ENCODE measurements at regions not wholly inside any gene's neighbourhood (a gene's known extent, or its start where the extent isn't known, plus 50 kb on each side); places are given as distances from the start of the nearest gene placed in this dataset.

DNA sequence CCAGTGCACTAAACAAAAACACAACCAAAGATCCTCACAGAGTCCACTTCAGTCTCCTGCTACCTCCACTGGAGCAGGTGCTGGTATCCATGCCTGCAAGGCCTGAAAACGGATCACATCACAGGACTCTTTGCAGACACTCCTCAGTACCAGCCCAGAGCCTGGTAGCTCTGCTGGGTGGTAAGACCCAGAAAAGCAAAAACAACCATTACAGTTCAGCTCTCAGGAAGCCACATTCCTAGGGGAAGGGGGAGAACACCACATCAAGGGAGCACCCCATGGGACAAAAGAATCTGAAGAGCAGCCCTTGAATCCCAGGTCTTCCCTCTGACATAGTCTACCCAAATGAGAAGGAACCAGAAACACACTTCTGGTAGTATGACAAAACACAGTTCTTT lies 52.5 kb upstream of the PFN2 start:
- ATAC-seq (no peak), DNase-seq (no peak)
- intact Hi-C loops (cut with micrococcal nuclease): no loop called here

DNA sequence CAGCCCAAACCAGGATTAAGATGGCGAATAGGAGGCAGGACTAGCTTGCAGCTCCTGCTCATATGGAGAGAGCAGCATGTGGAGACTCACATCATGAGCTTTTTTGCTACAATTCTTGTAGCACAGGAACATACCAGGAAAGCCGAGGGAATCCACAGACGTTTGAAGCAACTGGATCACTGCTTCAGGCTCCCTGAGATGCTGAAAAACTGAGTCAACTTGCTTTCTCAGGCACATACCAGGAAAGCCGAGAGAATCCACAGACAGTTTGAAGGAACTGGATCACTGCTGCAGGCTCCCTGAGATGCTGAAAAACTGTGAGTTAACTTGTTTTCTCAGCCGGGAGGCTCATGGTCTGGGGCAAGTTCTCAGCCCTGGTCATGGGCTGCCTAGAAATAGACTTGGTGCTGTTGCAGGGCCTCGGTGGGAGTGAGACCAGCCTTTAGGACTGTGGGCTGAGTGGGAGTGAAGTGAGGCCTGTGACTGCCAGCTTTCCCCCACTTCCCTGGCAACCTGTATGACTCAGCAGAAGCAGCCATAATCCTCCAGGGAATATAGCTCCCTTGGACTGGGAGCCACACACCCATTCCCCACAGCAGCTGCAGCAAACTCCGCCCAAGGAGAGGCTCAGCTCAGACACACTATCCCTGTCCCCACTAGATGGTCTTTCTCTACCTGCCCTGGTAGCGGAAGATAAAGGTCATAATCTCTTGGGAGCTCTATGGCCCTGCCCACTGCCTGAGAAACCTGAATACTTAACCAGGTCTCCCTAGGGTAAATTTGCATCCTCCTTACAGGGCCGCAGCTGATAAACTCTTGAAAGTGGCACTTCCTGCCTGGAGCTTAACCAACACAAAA lies 51.9 kb upstream of the PFN2 start:
- DNase-seq (no peak), ATAC-seq (no peak)
- intact Hi-C loops (cut with micrococcal nuclease): no loop called here

DNA sequence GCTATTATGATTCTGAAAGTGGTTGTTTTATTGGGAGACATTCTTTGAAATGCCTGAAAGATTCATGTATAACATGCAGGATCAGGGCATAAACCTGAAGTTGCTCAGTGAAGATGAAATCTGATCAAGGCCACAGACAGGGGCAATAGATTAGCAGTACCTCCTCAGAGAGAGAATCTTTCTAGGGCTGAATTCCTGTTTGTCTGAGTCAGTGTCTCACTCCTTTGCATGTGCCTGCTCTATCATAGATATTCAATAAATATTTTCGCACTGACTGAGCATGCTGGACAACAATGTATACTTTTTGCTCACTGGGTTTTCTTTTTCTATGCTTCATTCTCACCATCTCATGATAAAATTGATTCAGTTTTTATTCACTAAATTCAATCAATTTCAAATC lies 49.8 kb upstream of the PFN2 start:
- DNase-seq (no peak), ATAC-seq (no peak)
- intact Hi-C loops (cut with micrococcal nuclease): no loop called here
